GM06990 (cell line): ENCODE measurements at regions not wholly inside any gene's neighbourhood (a gene's known extent, or its start where the extent isn't known, plus 50 kb on each side); places are given as distances from the start of the nearest gene placed in this dataset.

Experiments
- DNase-seq: peaks from one replicate; pipeline ENCODE4 v3.0.0-alpha.2; 2011; ENCODE audit not compliant: insufficient read length; ENCODE audit errors: extremely low read depth
- H3K27me3 ChIP-seq: replicated peaks from 2 replicates; pipeline ENCODE4 v1.6.0; 2011; ENCODE audit warnings: low read length; ENCODE audit not compliant: control insufficient read depth, insufficient read depth
- H3K36me3 ChIP-seq: 2 replicates; pipeline ENCODE4 v1.5.1; 2011; ENCODE audit warnings: low read length; ENCODE audit not compliant: control insufficient read depth, insufficient read depth
- H3K4me3 ChIP-seq: replicated peaks from 2 replicates; pipeline ENCODE4 v1.5.1; 2011; ENCODE audit warnings: low read depth, mild to moderate bottlenecking, control low read depth, low read length
- TF ChIP-seq, protein P1 (sequence below): IDR thresholded peaks from 2 replicates; pipeline ENCODE4 v1.5.1; 2011; ENCODE audit warnings: low read length, control low read depth, mild to moderate bottlenecking, inconsistent platforms; ENCODE audit not compliant: insufficient read depth, poor library complexity, severe bottlenecking

DNA sequence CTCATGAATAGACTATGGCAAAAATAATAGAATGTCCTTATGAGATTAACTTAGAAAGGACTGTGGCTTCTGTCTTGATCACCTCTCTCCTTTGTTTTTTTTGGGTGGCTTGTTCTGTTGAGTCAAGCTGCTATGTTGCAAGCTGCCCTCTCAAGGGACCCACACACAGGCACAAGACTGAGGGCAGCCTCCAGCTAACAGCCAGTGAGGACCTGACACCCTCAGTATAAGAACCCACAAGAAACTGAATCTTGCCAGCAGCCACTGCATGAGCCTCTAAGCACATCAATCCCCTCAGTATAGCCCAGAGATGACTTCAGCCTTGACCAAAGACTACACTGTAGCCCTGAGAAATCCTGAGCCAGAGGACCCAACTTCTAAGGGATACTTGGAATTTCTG lies 361.1 kb downstream of the MCTP2 start:
- Histone ChIP-seq H3K4me3 (no peak overlapping the region), H3K27me3 (no peaks in the 10 kb centered on the region; the same call in 1 of the 2 replicates), H3K36me3 (no peaks in the 10 kb centered on the region)
- no peak for DNase-seq
- TF ChIP-seq, protein P1, sequence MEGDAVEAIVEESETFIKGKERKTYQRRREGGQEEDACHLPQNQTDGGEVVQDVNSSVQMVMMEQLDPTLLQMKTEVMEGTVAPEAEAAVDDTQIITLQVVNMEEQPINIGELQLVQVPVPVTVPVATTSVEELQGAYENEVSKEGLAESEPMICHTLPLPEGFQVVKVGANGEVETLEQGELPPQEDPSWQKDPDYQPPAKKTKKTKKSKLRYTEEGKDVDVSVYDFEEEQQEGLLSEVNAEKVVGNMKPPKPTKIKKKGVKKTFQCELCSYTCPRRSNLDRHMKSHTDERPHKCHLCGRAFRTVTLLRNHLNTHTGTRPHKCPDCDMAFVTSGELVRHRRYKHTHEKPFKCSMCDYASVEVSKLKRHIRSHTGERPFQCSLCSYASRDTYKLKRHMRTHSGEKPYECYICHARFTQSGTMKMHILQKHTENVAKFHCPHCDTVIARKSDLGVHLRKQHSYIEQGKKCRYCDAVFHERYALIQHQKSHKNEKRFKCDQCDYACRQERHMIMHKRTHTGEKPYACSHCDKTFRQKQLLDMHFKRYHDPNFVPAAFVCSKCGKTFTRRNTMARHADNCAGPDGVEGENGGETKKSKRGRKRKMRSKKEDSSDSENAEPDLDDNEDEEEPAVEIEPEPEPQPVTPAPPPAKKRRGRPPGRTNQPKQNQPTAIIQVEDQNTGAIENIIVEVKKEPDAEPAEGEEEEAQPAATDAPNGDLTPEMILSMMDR, result no peak

DNA sequence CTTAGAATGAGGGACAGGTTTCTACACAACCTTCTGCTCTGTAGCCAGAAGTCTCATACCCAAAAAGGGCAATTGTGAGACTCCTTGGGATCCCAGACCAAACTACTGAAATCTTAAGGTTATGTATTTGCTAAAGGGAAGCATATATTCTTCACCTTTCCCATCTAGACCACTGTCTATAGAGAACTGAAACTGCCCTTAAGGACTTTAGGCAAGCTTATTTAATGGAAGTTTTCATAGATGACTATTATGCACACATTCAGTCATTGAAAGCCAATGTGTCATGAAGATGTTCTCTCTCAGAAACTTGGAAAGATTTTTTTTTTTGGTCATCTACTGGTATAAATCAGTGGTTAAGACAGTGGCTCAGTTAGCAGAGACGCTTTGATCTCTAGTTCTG lies 365.3 kb downstream of the MCTP2 start:
- Histone ChIP-seq H3K36me3 (no peaks in the 10 kb centered on the region), H3K4me3 (no peak overlapping the region), H3K27me3 (no peaks in the 10 kb centered on the region; the same call in 1 of the 2 replicates)
- TF ChIP-seq, protein P1, result no peak
- DNase-seq, result no peak

DNA sequence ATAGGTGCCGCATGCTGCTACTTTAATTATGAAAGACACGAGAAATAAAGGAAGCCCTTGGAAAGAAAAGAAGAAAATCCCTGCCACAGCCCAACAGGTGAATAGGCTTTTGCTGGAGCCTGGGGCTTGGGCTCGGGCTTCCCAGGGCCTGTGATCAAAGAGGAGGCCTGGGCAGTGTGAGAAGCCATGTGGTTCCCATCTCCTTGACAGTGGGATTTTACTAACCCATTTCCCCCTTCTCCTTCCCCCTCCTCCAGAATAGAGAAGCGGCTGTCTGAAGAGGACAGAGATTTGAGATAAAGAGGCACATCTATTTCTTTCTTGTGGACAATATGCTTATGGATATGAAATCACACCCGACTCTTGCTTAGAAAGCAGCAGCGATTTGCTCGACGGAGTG lies 369.1 kb downstream of the MCTP2 start:
- no peaks in the 10 kb centered on the region for H3K36me3 ChIP-seq
- H3K27me3 ChIP-seq, result no peaks in the 10 kb centered on the region; the same call in 1 of the 2 replicates
- H3K4me3 ChIP-seq, result no peak overlapping the region
- no peak for DNase-seq
- TF ChIP-seq, protein P1, result no peak

DNA sequence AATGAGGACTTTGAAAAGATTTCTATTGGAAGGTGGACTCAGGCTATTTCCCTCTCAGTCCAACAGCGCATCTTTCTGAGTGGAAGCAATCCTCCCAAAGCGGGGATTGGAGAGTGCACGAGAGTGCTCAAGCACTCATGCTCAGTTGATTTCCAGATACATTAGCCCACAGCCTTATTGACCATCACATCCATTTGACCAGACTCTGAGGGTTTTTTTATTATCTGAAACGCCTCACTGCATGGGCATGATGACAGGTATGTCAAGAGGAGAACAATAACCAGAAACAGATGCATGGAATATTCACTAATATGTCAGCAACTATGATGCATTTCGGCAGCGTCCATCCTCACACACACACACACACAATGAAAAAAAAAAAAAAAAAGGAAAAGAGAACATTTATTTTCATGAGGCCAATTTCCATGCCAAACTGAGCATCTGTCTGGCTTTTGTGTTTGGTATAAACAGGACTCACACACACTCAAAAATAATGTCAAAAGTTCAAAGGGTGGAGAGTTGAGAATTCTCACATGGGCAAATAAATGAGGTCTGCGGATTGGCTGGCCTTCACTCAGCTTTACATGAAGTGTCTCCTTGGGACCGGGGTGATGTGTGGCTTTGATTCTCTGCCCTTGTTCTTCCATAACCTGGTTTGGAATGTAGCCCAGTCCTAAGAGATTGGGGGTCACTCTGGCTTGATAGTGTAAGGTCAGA lies 371.6 kb downstream of the MCTP2 start:
- Histone ChIP-seq H3K27me3 (no peaks in the 10 kb centered on the region), H3K36me3 (no peaks in the 10 kb centered on the region), H3K4me3 (no peak overlapping the region)
- TF ChIP-seq, protein P1, result no peak
- DNase-seq, result no peak

DNA sequence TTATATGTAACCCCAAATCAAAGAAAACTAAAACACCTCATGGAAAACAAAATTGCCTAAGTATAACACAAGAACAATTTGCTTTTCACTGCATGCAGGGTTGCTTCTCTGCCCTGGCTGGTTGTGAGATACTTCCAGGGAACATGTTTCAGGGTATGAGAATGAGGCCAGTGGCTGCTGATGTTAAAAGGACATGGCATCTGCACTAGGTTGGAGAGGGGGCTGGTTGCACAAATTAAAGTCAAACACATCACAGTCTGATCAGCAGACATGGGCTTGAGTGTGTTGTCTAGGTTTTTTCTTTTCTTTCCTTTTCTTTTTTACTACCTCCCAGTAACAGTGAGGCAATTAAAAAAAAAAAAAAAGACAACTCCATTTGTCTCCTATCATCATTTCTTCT lies 374.9 kb downstream of the MCTP2 start:
- TF ChIP-seq, protein P1, result no peak
- DNase-seq, result no peak

More for the DNA sequence above, 374.9 kb downstream of the MCTP2 start:
- H3K27me3 ChIP-seq, result no peaks in the 10 kb centered on the region
- no peak overlapping the region for H3K4me3 ChIP-seq
- H3K36me3 ChIP-seq, result no peaks in the 10 kb centered on the region
